ELF-1 (cell line): ENCODE measurements at regions not wholly inside any gene's neighbourhood (a gene's known extent, or its start where the extent isn't known, plus 50 kb on each side); places are given as distances from the start of the nearest gene placed in this dataset.

Source experiments
- DNase-seq: peaks from one replicate; pipeline ENCODE4 v3.0.0-alpha.2; 2016; ENCODE audit warnings: low read depth, low spot score

- DNase-seq = no peak
These were observed 104.6 kb downstream of the AMY1C start for GRCh38 chr1:103854279-103854678.

- DNase-seq = no peak
These were observed 110.0 kb downstream of the AMY1C start for GRCh38 chr1:103859721-103860120.

- no peak for DNase-seq
These were observed 149.1 kb downstream of the AMY1C start for GRCh38 chr1:103898576-103899345.

GRCh38 chr1:103900005-103900404 is 150.3 kb downstream of the AMY1C start:
- DNase-seq = no peak

GRCh38 chr1:103901072-103901471 is 151.4 kb downstream of the AMY1C start:
- no peak for DNase-seq

GRCh38 chr1:103905363-103905762 is 155.7 kb downstream of the AMY1C start:
- DNase-seq = no peak

GRCh38 chr1:103911450-103911849 is 161.8 kb downstream of the AMY1C start:
- no peak for DNase-seq

- no peak for DNase-seq
These were observed 168.1 kb downstream of the AMY1C start for GRCh38 chr1:103917795-103918194.

GRCh38 chr1:103931891-103932290 is 182.2 kb downstream of the AMY1C start:
- no peak for DNase-seq

GRCh38 chr1:103937763-103938357 is 188.2 kb downstream of the AMY1C start:
- no peak for DNase-seq

- no peak for DNase-seq
These were observed 191.4 kb downstream of the AMY1C start for GRCh38 chr1:103941086-103941485.

- no peak for DNase-seq
These were observed 192.3 kb downstream of the AMY1C start for GRCh38 chr1:103942029-103942428.

GRCh38 chr1:103945774-103946173 is 196.1 kb downstream of the AMY1C start:
- DNase-seq = no peak

- DNase-seq = no peak
These were observed 198.8 kb downstream of the AMY1C start for GRCh38 chr1:103948526-103948925.

GRCh38 chr1:103949779-103950178 is 200.1 kb downstream of the AMY1C start:
- DNase-seq = no peak

- no peak for DNase-seq
These were observed 203.7 kb downstream of the AMY1C start for GRCh38 chr1:103953386-103953785.

GRCh38 chr1:103958699-103959098 is 209.0 kb downstream of the AMY1C start:
- DNase-seq = no peak

GRCh38 chr1:103959565-103959964 is 209.9 kb downstream of the AMY1C start:
- DNase-seq = no peak

- DNase-seq = no peak
These were observed 210.3 kb downstream of the AMY1C start for GRCh38 chr1:103960045-103960444.

- DNase-seq = no peak
These were observed 211.0 kb downstream of the AMY1C start for GRCh38 chr1:103960710-103961109.

GRCh38 chr1:103986792-103987191 is 237.1 kb downstream of the AMY1C start:
- DNase-seq = no peak

- DNase-seq = no peak
These were observed 247.9 kb downstream of the AMY1C start for GRCh38 chr1:103997631-103998030.

GRCh38 chr1:104018922-104019674 is 269.4 kb downstream of the AMY1C start:
- no peak for DNase-seq
